HG03280 (cell line): ENCODE measurements at regions not wholly inside any gene's neighbourhood (a gene's known extent, or its start where the extent isn't known, plus 50 kb on each side); places are given as distances from the start of the nearest gene placed in this dataset.

Source experiments
- ATAC-seq: cut with Tn5 transposase; IDR thresholded peaks from one replicate; pipeline ENCODE4 v1.9.1; 2021; ENCODE audit warnings: mild to moderate bottlenecking, moderate library complexity; ENCODE audit not compliant: unreplicated experiment

DNA sequence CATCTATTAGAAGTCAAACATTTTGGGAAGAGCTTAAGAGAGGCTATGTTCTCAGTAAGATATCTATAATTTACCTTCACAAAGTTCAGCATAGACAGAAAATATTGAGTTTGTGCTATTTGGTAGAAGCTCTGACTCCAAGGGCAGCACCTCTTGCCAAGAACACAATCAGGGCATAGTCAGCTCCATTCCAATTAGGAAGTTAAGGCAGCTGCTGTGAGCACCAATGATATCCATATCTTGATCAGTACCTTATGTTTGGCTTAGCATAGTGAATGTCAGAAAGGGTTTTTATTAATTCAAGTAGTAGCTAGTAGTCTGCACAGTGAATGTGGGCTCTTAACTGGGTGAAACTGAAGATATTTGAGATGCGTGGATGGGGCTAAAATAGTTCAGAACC lies 86.4 kb upstream of the SPRED2 start:
- no peak for ATAC-seq

DNA sequence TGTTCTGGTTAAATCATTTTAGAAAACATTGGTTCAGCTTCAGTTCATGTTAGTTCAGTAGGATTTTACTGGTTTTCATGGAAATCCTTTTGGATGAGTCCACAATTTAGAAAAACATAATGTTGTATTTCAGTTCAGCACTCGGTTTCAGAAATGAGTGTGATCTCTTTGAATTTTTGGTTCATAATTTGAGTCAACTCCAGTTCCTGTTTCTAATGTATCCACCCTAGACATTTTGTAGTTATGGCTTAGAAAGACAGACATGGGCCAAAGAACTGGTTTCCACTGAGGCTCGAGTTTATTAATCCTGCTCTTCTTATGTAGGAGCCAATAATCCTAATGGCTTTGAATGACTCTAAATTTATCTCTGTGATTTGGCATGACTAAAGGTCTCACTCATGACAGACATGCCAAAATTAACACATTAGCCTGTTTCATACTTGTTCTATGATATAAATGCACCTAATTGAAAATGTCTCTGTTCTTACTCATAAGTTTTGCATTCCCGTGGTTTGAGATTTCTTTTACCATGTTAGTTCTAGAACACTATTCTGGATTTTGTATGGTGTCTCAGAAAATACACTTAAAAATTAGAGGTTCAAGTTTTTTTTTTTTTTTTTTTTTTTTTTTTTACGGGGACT lies 82.3 kb upstream of the SPRED2 start:
- ATAC-seq: no peak

GRCh38 chr2:65512783-65513182 lies 80.4 kb upstream of the SPRED2 start:
- ATAC-seq: no peak

- no peak for ATAC-seq
Observed at GRCh38 chr2:65511306-65511705, 78.9 kb upstream of the SPRED2 start.

DNA sequence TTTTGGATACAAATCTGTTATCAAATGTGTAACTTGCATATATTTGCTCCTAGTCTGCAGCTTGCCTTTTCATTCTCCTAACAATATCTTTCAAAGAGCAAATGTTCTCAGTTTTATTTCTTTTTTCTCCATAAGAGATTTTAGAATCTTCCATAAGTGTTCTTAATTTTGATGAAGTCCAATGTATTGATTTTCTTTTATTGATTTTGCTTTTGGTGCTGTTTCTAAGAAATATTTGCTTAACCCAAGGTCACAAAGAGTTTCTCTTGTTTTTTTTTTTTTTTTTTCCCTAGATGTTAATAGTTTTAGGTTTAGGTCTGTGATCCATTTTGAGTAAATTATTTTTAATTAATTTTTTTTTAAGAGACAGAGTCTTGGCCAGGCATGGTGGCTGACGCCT lies 75.8 kb upstream of the SPRED2 start:
- ATAC-seq: no peak

- ATAC-seq: no peak
Observed at GRCh38 chr2:65507102-65508069, 75.0 kb upstream of the SPRED2 start.

GRCh38 chr2:65504814-65505697 lies 72.7 kb upstream of the SPRED2 start:
- no peak for ATAC-seq

- ATAC-seq: no peak
Observed at GRCh38 chr2:65504201-65504600, 71.8 kb upstream of the SPRED2 start.

- ATAC-seq: no peak
Observed at GRCh38 chr2:65503746-65504145, 71.3 kb upstream of the SPRED2 start.

GRCh38 chr2:65501836-65502235 lies 69.4 kb upstream of the SPRED2 start:
- ATAC-seq: no peak

GRCh38 chr2:65501074-65501473 lies 68.7 kb upstream of the SPRED2 start:
- no peak for ATAC-seq

- ATAC-seq: no peak
Observed at GRCh38 chr2:65500310-65501040, 68.1 kb upstream of the SPRED2 start.

- no peak for ATAC-seq
Observed at GRCh38 chr2:65499216-65499615, 66.8 kb upstream of the SPRED2 start.

DNA sequence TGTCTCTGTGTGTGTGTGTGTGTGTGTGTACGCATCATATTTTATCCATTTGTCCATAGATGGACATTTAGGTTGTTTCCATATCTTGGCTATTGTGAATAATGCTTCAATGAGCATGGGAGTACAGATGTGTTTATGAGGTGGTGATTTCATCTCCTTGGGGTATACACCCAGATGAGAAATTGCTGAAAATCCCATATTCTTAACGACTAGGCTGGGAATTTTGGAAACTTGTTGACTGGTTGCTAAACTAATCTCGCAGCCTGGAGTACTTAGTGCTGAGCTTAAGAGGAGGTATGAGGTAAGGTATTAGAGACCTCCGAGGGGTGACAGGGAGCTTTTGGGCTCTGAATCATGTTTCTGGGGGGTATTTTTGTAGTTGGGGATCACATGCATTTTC lies 66.0 kb upstream of the SPRED2 start:
- ATAC-seq: no peak

- ATAC-seq: no peak
Observed at GRCh38 chr2:65495251-65495877, 63.0 kb upstream of the SPRED2 start.

DNA sequence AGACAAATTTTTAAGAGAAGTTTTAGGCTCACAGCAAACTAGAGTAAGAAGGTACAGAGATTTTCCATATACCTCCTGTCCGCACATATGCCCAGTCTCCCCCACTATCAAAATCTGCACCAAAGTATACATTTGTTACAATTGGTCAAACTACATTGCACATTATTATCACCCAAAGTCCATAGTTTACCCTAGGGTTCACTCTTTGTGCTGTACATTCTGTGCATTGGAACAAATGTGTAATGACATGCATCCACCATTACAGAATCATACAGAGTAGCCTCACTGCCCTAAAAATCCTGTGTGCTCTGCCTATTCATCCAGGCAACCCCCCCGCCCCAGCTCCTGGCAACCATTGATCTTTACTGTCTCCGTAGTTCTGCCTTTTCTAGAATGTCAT lies 61.7 kb upstream of the SPRED2 start:
- ATAC-seq: no peak

GRCh38 chr2:65491381-65491905 lies 59.0 kb upstream of the SPRED2 start:
- no peak for ATAC-seq

GRCh38 chr2:65490222-65490621 lies 57.8 kb upstream of the SPRED2 start:
- ATAC-seq: no peak

DNA sequence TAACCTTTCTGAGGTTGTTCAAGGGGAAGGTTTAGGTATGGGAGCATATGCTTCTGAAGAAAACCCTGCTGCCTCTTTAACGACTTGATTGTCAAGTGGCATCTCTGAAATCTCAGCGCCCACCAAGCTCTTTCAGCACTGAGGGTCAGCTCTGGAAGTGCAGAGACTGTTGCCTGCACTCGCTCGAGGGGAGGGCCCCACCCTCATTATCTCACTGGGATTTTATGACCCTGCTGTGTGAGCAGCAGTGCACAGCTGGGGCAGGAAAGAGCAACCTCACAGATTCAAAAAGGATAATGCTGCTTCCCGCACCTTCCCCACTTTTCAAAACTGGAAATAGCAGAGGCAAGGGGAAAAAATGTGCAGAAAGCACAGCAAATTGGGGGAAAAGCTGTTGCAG lies 56.9 kb upstream of the SPRED2 start:
- no peak for ATAC-seq

DNA sequence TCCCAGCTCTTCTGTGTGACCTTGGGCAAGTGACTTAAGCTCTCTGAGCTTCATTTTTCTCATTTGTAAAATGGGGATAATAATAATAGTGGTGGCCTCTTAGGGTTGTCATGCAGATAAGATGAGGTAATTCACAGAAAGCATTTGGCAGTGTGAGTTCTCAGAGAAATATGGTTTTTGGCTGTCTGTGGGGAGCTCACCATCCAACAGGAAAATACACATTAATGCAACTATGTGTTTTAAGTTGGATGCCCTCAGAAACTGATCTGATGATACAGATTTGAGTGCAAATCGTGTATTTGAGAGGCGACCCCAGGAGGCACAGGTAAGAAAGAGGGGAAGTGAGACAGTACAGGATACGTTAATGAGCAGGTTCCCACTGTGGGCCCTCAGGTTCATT lies 56.1 kb upstream of the SPRED2 start:
- no peak for ATAC-seq
